ENCODE measurements at regions not wholly inside any gene's neighbourhood (a gene's known extent, or its start where the extent isn't known, plus 50 kb on each side); places are given as distances from the start of the nearest gene placed in this dataset.
"Not testable (repeated sequence)": the region's sequence is repeated elsewhere in the genome, so short reads cannot be mapped to it uniquely, and the experiment has no call there.

DNA sequence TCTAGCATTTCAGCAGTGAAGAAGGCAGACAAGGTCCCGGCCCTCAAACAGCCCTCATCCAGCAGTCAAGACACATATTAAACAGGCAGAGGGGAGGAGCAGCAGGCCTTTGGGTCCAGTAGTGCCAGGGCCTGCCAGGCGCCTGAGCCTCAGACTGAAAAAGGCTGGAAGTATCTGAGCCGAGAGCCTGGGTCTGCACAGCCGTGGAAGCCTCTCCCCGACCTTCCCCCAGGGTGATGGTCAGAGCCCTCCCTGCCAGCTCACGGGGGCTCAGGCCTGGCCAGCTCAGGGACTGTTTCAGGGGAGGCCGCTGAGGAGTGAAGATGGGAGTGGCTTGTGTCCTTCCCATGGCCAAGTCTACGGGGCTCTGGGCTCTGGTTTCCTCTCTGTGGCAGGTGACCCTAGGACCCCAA is 565.2 kb downstream of the PTPRU start:
- intact Hi-C loops (cut with DNase I; ENCODE audit: low total_unique reads) = no loop called here

DNA sequence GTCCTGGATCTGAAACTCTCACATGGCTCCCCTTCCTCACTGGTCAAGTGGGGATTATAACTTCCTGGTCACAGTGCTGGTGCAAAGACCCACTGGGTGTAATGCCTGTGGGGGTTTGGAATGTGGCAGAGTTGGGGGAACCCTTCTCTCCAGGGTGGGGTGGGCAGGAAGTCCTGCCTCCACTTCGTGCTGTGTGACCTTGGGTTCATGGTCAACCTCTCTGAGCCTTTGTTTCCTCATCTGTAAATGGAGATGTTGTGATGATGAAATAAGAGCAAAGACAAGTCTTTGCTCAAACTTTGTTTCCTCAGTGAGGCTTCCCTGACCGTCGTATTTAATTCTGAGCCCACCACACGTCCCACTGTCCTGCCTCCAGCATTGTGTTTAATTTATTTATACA is 564.7 kb downstream of the PTPRU start:
- Histone ChIP-seq H3K27me3 (peaks cover 0 to 27% of the 10 kb centered on the region in 2 donors), H3K4me1 (no peaks in the 10 kb centered on the region), H3K27ac (no peak overlapping the region), H3K4me3 (no peak overlapping the region), H3K36me3 (no peaks in the 10 kb centered on the region), H3K9me3 (peaks cover 0 to 10% (median 1%) of the 10 kb centered on the region in 3 donors)
- intact Hi-C loops (cut with DNase I; ENCODE audit: low total_unique reads) = no loop called here
- TF ChIP-seq, protein P1, sequence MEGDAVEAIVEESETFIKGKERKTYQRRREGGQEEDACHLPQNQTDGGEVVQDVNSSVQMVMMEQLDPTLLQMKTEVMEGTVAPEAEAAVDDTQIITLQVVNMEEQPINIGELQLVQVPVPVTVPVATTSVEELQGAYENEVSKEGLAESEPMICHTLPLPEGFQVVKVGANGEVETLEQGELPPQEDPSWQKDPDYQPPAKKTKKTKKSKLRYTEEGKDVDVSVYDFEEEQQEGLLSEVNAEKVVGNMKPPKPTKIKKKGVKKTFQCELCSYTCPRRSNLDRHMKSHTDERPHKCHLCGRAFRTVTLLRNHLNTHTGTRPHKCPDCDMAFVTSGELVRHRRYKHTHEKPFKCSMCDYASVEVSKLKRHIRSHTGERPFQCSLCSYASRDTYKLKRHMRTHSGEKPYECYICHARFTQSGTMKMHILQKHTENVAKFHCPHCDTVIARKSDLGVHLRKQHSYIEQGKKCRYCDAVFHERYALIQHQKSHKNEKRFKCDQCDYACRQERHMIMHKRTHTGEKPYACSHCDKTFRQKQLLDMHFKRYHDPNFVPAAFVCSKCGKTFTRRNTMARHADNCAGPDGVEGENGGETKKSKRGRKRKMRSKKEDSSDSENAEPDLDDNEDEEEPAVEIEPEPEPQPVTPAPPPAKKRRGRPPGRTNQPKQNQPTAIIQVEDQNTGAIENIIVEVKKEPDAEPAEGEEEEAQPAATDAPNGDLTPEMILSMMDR (IDR thresholded peaks at IDR 0.05) = no peak
- no peak for DNase-seq

More for the DNA sequence above, 565.2 kb downstream of the PTPRU start:
- Histone ChIP-seq H3K9me3 (peaks cover 0 to 6% (median 0%) of the 10 kb centered on the region in 3 donors), H3K27me3 (peaks cover 0 to 27% of the 10 kb centered on the region in 2 donors), H3K27ac (no peak overlapping the region), H3K4me1 (no peaks in the 10 kb centered on the region), H3K36me3 (no peaks in the 10 kb centered on the region), H3K4me3 (no peak overlapping the region)
- TF ChIP-seq, protein P1 (IDR thresholded peaks at IDR 0.05) = no peak
- no peak for DNase-seq

DNA sequence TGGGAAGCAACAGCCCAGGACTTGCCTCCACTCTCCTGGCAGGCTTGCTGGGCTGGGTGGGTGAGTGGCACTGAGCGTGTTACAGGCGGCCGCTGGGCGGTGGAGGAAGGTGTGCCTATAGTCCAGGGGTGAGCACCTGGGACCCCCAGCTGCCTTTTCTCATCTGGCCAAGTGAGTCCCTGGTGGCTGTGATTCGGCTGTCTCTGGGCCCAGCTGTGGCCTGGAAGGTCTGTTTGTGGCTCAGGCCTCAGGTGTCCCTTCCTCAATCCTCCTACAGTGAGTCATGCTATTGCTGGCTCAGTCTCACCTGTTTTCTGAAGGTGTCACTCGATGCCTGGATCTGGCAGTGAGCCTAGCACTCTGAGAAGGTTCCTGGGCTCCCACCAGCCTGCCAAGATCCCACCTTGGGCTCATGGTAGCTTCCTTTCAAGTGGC is 564.2 kb downstream of the PTPRU start:
- TF ChIP-seq, protein P1 (IDR thresholded peaks at IDR 0.05) = no peak
- no peak for DNase-seq
- intact Hi-C loops (cut with DNase I; ENCODE audit: low total_unique reads) = no loop called here

DNA sequence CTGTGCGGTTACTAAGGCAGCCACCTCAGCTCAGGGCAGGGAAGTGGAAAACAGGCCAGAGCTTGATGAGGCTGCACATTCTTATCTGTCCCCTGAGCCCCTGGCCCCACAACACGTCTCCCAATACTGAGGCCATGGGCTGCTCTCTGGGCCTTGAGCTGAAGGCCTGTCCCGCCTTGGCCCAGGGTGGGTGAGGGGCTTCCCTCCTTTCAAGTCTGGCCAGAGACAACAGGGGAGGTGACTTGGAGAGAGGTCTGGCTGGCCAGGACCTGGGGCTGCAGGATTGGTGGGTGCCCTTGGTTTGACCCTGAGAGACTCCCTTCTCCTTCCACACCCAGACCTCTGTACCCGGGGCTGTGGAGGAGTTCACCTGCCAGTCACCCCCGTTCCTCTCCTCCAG is 563.8 kb downstream of the PTPRU start:
- H3K36me3 ChIP-seq = no peaks in the 10 kb centered on the region
- TF ChIP-seq, protein P1 (IDR thresholded peaks at IDR 0.05) = no peak
- DNase-seq = no peak

More for the DNA sequence above, 564.2 kb downstream of the PTPRU start:
- H3K27me3 ChIP-seq = peaks cover 0 to 27% of the 10 kb centered on the region in 2 donors
- H3K36me3 ChIP-seq = no peaks in the 10 kb centered on the region
- H3K27ac ChIP-seq = no peak overlapping the region
- H3K4me3 ChIP-seq = no peak overlapping the region
- H3K9me3 ChIP-seq = peaks cover 0 to 14% (median 5%) of the 10 kb centered on the region in 3 donors
- H3K4me1 ChIP-seq = no peaks in the 10 kb centered on the region

DNA sequence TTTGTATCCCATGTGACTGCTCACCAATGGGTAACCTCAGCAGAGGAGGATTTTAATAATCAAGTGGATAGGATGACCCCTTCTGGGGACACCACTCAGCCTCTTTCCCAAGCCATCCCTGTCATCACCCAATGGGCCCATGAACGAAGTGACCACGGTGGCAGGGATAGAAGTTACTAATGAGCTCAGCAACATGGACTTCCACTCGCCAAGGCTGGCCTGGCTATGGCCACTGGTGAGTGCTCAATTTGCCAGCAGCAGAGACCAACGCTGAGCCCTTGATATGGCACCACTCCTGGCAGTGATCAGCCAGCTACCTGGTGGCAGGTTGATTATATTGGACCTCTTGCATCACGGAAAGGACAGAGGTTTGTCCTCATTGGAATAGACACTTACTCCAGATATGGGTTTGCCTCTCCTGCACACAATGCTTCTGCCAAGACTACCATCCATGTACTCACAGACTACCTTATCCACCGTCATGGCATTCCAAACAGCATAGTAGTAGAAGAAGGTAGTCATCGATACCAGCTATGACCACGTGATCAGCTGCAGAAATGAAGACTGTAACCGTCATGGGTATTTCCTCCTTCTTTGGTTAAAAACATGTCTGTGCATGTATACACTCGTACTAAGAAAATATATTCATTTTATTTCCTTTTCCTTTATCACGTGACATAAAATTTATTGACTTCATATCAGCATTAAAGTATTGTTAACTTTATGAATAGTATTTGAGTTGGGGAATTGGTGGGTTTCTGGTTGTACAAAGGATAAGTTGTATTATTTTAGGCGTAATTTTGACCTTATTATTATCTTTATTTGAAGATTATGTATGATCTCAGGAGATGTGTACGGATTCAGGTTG is 562.6 kb downstream of the PTPRU start:
- intact Hi-C loops (cut with DNase I; ENCODE audit: low total_unique reads) = no loop called here
- peaks cover 0 to 19% (median 5%) of the 10 kb centered on the region in 3 donors for H3K9me3 ChIP-seq
- H3K36me3 ChIP-seq = no peaks in the 10 kb centered on the region
- H3K27ac ChIP-seq = no peak overlapping the region
- DNase-seq = no peak
- no peaks in the 10 kb centered on the region for H3K4me1 ChIP-seq
- TF ChIP-seq, protein P1 (IDR thresholded peaks at IDR 0.05) = no peak
- H3K27me3 ChIP-seq = peaks cover 0 to 27% of the 10 kb centered on the region in 2 donors
- H3K4me3 ChIP-seq = no peak overlapping the region

More for the DNA sequence above, 563.8 kb downstream of the PTPRU start:
- Histone ChIP-seq H3K27ac (no peak overlapping the region), H3K27me3 (peaks cover 0 to 27% of the 10 kb centered on the region in 2 donors), H3K9me3 (peaks cover 0 to 19% (median 5%) of the 10 kb centered on the region in 3 donors), H3K4me3 (no peak overlapping the region), H3K4me1 (no peaks in the 10 kb centered on the region)
- intact Hi-C loops (cut with DNase I; ENCODE audit: low total_unique reads) = no loop called here

- H3K27ac ChIP-seq; H3K36me3 ChIP-seq; intact Hi-C loops (cut with DNase I; ENCODE audit: low total_unique reads); H3K4me1 ChIP-seq; DNase-seq; H3K4me3 ChIP-seq: not testable (repeated sequence)
- H3K9me3 ChIP-seq = peaks cover 0 to 19% (median 5%) of the 10 kb centered on the region in 3 donors
- peaks cover 0 to 16% of the 10 kb centered on the region in 2 donors for H3K27me3 ChIP-seq
These were observed 560.8 kb downstream of the PTPRU start for GRCh38 chr1:29797125-29797524.

- intact Hi-C loops (cut with DNase I; ENCODE audit: low total_unique reads) = not testable (repeated sequence)
These were observed 559.6 kb downstream of the PTPRU start for GRCh38 chr1:29795965-29796364.

More at GRCh38 chr1:29795965-29796364, 559.6 kb downstream of the PTPRU start:
- H3K4me1 ChIP-seq, H3K36me3 ChIP-seq, DNase-seq, H3K4me3 ChIP-seq, H3K27ac ChIP-seq: not testable (repeated sequence)
- Histone ChIP-seq H3K27me3 (peaks cover 0 to 17% of the 10 kb centered on the region in 2 donors), H3K9me3 (peaks cover 0 to 19% (median 5%) of the 10 kb centered on the region in 3 donors)

Measured in tibial artery (tissue), 4 donors.